Neuronal stem cell (in vitro differentiated cells): ENCODE measurements at regions not wholly inside any gene's neighbourhood (a gene's known extent, or its start where the extent isn't known, plus 50 kb on each side); places are given as distances from the start of the nearest gene placed in this dataset.

Experiments
- DNase-seq: peaks from one replicate; pipeline ENCODE4 v3.0.0-alpha.2; 2013; ENCODE audit warnings: low spot score
- H2AFZ ChIP-seq: one replicate; pipeline ENCODE4 v1.6.1; 2013; ENCODE audit warnings: mild to moderate bottlenecking, low read length, inconsistent platforms
- H2AK5ac ChIP-seq: 2 replicates; pipeline ENCODE4 v1.6.1; 2013; ENCODE audit warnings: low read depth, mild to moderate bottlenecking, inconsistent platforms, low read length, moderate library complexity, mixed read lengths
- H2BK120ac ChIP-seq: 2 replicates; pipeline ENCODE4 v1.6.1; 2013; ENCODE audit warnings: low read depth, mild to moderate bottlenecking, inconsistent platforms, low read length, moderate library complexity, mixed read lengths
- H2BK12ac ChIP-seq: one replicate; pipeline ENCODE4 v1.6.1; 2013; ENCODE audit warnings: low read length, inconsistent platforms
- H2BK15ac ChIP-seq: 2 replicates; pipeline ENCODE4 v1.6.1; 2013; ENCODE audit warnings: mild to moderate bottlenecking, low read length, inconsistent platforms, mixed read lengths
- H2BK5ac ChIP-seq: one replicate; pipeline ENCODE4 v1.6.1; 2013; ENCODE audit warnings: inconsistent platforms, mild to moderate bottlenecking, low read length, moderate library complexity
- H3K14ac ChIP-seq: one replicate; pipeline ENCODE4 v1.6.1; 2013; ENCODE audit warnings: low read length, inconsistent platforms
- H3K18ac ChIP-seq: 2 replicates; pipeline ENCODE4 v1.6.1; 2013; ENCODE audit warnings: low read length, inconsistent platforms
- H3K23ac ChIP-seq: 2 replicates; pipeline ENCODE4 v1.6.1; 2013; ENCODE audit warnings: low read depth, mild to moderate bottlenecking, mixed read lengths, low read length, inconsistent platforms; ENCODE audit not compliant: poor library complexity
- H3K27ac ChIP-seq: replicated peaks from 3 replicates; pipeline ENCODE4 v1.5.1; 2013; ENCODE audit warnings: low read length, inconsistent platforms
- H3K27me3 ChIP-seq, 3 experiments: 2 replicates each; pipeline ENCODE4 v1.6.1; 2013; ENCODE audit warnings: low read length in 3 of 3, mild to moderate bottlenecking in 2 of 3, inconsistent platforms in 1 of 3, low read depth in 1 of 3, mixed read lengths in 1 of 3, moderate library complexity in 1 of 3; ENCODE audit not compliant: control insufficient read depth in 3 of 3, insufficient read depth in 3 of 3
- H3K36me3 ChIP-seq, 2 donors: replicated peaks in 1 of 2; 2 replicates each; pipeline ENCODE4 v1.6.1; 2013; ENCODE audit warnings: low read length in 2 of 2; ENCODE audit not compliant: control insufficient read depth in 2 of 2, insufficient read depth in 2 of 2
- H3K4ac ChIP-seq: 2 replicates; pipeline ENCODE4 v1.6.1; 2013; ENCODE audit warnings: inconsistent platforms, mild to moderate bottlenecking, low read length, moderate library complexity
- H3K4me1 ChIP-seq, 2 donors: 1 replicate in 1 of 2; 2 replicates in 1 of 2; pipeline ENCODE4 v1.6.1; 2013; ENCODE audit warnings: low read length in 2 of 2, low read depth in 1 of 2; ENCODE audit not compliant: control insufficient read depth in 2 of 2, insufficient read depth in 1 of 2
- H3K4me2 ChIP-seq: one replicate; pipeline ENCODE4 v1.6.1; 2013; ENCODE audit warnings: mild to moderate bottlenecking, low read length, inconsistent platforms; ENCODE audit not compliant: insufficient read depth, poor library complexity, severe bottlenecking
- H3K4me3 ChIP-seq, 2 donors: 2 replicates each; pipeline ENCODE4 v1.5.1; 2013; ENCODE audit warnings: low read length in 2 of 2, mild to moderate bottlenecking in 2 of 2, inconsistent platforms in 1 of 2, moderate library complexity in 1 of 2
- H3K79me1 ChIP-seq: one replicate; pipeline ENCODE4 v1.6.1; 2013; ENCODE audit warnings: low read depth, mild to moderate bottlenecking, inconsistent platforms, low read length, moderate library complexity
- H3K9ac ChIP-seq: one replicate; pipeline ENCODE4 v1.6.1; 2013; ENCODE audit warnings: mild to moderate bottlenecking, low read depth, low read length, inconsistent platforms; ENCODE audit not compliant: poor library complexity
- H3K9me3 ChIP-seq, 2 donors: replicated peaks in 1 of 2; 2 replicates each; pipeline versions ENCODE3 to v1.6.1; 2013; ENCODE audit warnings: low read length in 2 of 2, mild to moderate bottlenecking in 2 of 2, inconsistent platforms in 1 of 2, low read depth in 1 of 2, mixed read lengths in 1 of 2, moderate library complexity in 1 of 2; ENCODE audit not compliant: control insufficient read depth in 2 of 2, insufficient read depth in 1 of 2
- H4K8ac ChIP-seq: one replicate; pipeline ENCODE4 v1.6.1; 2013; ENCODE audit warnings: low read depth, mild to moderate bottlenecking, inconsistent platforms, low read length, moderate library complexity
- H4K91ac ChIP-seq: one replicate; pipeline ENCODE4 v1.6.1; 2013; ENCODE audit warnings: low read length, low read depth, mild to moderate bottlenecking, inconsistent platforms; ENCODE audit not compliant: poor library complexity
- WGBS, 2 donors: extraction: QIAGEN DNeasy Blood & Tissue Kit; methylation state at CpG; one replicate each; pipeline ENCODE4 v1.1.7; 2013; ENCODE audit warnings: missing lambda C conversion rate in 2 of 2, mixed read lengths in 1 of 2; ENCODE audit not compliant: insufficient read length in 2 of 2, insufficient replicate concordance in 1 of 2; ENCODE audit errors: extremely low coverage in 2 of 2; 5-methylcytosine and 5-hydroxymethylcytosine counted together

GRCh38 chr20:22775671-22776139 lies 191.3 kb upstream of the FOXA2 start:
- no peak overlapping the region for H3K14ac ChIP-seq
- no peak overlapping the region for H4K91ac ChIP-seq
- H2BK15ac ChIP-seq = no peak overlapping the region
- H3K4me3 ChIP-seq = no peak overlapping the region
- no peak overlapping the region for H3K9ac ChIP-seq
- no peak overlapping the region for H3K27ac ChIP-seq
- no peak overlapping the region for H2AK5ac ChIP-seq
- no peaks in the 10 kb centered on the region for H3K27me3 ChIP-seq
- H3K36me3 ChIP-seq = no peaks in the 10 kb centered on the region
- no peak for DNase-seq
- no peak overlapping the region for H2BK5ac ChIP-seq
- H3K4ac ChIP-seq = no peak overlapping the region
- WGBS, 2 donors = no CpG with 5 or more reads among the region's 2 CpGs
- no peak overlapping the region for H2BK12ac ChIP-seq
- H3K4me1 ChIP-seq = peaks cover 0 to 11% of the 10 kb centered on the region in 2 donors
- no peak overlapping the region for H3K23ac ChIP-seq
- no peaks in the 10 kb centered on the region for H3K9me3 ChIP-seq
- no peak overlapping the region for H2BK120ac ChIP-seq
- H4K8ac ChIP-seq = no peak overlapping the region
- no peak overlapping the region for H3K4me2 ChIP-seq
- H3K18ac ChIP-seq = no peak overlapping the region
- H2AFZ ChIP-seq = no peak overlapping the region
- no peaks in the 10 kb centered on the region for H3K79me1 ChIP-seq

GRCh38 chr20:22776369-22776768 lies 192.0 kb upstream of the FOXA2 start:
- Histone ChIP-seq H4K91ac (no peak overlapping the region), H2AK5ac (no peak overlapping the region), H3K27me3 (no peaks in the 10 kb centered on the region), H3K4ac (no peak overlapping the region), H3K4me3 (no peak overlapping the region), H2AFZ (no peak overlapping the region), H2BK15ac (no peak overlapping the region), H2BK5ac (no peak overlapping the region), H3K27ac (no peak overlapping the region), H2BK12ac (no peak overlapping the region), H3K9ac (no peak overlapping the region), H2BK120ac (no peak overlapping the region), H3K4me2 (no peak overlapping the region), H3K18ac (no peak overlapping the region), H3K36me3 (no peaks in the 10 kb centered on the region), H3K4me1 (peaks cover 0 to 10% of the 10 kb centered on the region in 2 donors), H3K9me3 (no peaks in the 10 kb centered on the region), H3K79me1 (no peaks in the 10 kb centered on the region), H4K8ac (no peak overlapping the region), H3K23ac (no peak overlapping the region), H3K14ac (no peak overlapping the region)
- no peak for DNase-seq
- no CpG with 5 or more reads among the region's 3 CpGs for WGBS, 2 donors

GRCh38 chr20:22779878-22780277 lies 195.5 kb upstream of the FOXA2 start:
- Histone ChIP-seq H2AK5ac (no peak overlapping the region), H3K14ac (no peak overlapping the region), H3K9me3 (no peaks in the 10 kb centered on the region), H2BK12ac (no peak overlapping the region), H2AFZ (no peak overlapping the region), H3K36me3 (no peaks in the 10 kb centered on the region), H4K91ac (no peak overlapping the region), H3K23ac (no peak overlapping the region), H2BK15ac (no peak overlapping the region), H4K8ac (no peak overlapping the region), H2BK120ac (no peak overlapping the region), H3K4ac (no peak overlapping the region), H2BK5ac (no peak overlapping the region), H3K18ac (no peak overlapping the region), H3K9ac (no peak overlapping the region), H3K27me3 (no peaks in the 10 kb centered on the region), H3K4me2 (no peak overlapping the region), H3K79me1 (no peaks in the 10 kb centered on the region), H3K4me3 (no peak overlapping the region), H3K4me1 (peaks cover 0 to 5% of the 10 kb centered on the region in 2 donors), H3K27ac (no peak overlapping the region)
- no peak for DNase-seq
- WGBS, 2 donors = no CpG with 5 or more reads among the region's 2 CpGs

- no CpG with 5 or more reads among the region's 2 CpGs for WGBS, 2 donors
- H3K27me3 ChIP-seq = no peaks in the 10 kb centered on the region
- no peak overlapping the region for H3K4me3 ChIP-seq
- H3K4me1 ChIP-seq = no peaks in the 10 kb centered on the region
- no peaks in the 10 kb centered on the region for H3K79me1 ChIP-seq
- H3K4ac ChIP-seq = no peak overlapping the region
- H3K27ac ChIP-seq = no peak overlapping the region
- no peak overlapping the region for H2AK5ac ChIP-seq
- H4K91ac ChIP-seq = no peak overlapping the region
- no peak overlapping the region for H3K18ac ChIP-seq
- no peak overlapping the region for H3K14ac ChIP-seq
- H2BK15ac ChIP-seq = no peak overlapping the region
- H3K9ac ChIP-seq = no peak overlapping the region
- H2BK5ac ChIP-seq = no peak overlapping the region
- no peak overlapping the region for H4K8ac ChIP-seq
- H2BK120ac ChIP-seq = no peak overlapping the region
- DNase-seq = no peak
- no peak overlapping the region for H2AFZ ChIP-seq
- H3K9me3 ChIP-seq = no peaks in the 10 kb centered on the region
- no peak overlapping the region for H3K23ac ChIP-seq
- no peaks in the 10 kb centered on the region for H3K36me3 ChIP-seq
- H3K4me2 ChIP-seq = no peak overlapping the region
- no peak overlapping the region for H2BK12ac ChIP-seq
Measured at GRCh38 chr20:22781869-22782268, 197.5 kb upstream of the FOXA2 start.
